ENCODE measurements at regions not wholly inside any gene's neighbourhood (a gene's known extent, or its start where the extent isn't known, plus 50 kb on each side); places are given as distances from the start of the nearest gene placed in this dataset.
"Not testable (repeated sequence)": the region's sequence is repeated elsewhere in the genome, so short reads cannot be mapped to it uniquely, and the experiment has no call there.

DNA sequence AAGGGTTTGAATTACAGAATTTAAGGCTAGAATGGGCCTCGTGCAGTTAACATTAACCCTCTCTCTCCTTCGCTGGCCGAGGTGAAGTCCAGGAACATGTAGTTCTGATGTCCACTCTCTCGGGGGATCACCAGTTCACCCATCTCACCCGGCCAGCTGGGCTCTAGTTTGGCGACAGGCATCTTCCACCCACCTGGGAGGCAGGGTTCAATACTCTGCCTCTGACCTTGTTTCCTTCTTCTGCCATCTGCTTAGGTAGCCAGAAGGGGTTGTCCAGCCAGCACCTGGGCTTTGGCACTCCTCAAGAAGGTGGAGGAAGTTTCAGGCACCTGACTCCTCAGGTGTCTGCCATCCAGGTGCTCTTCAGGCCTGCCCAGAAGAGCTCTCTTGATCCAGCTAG is 2857.8 kb downstream of the RPIA start:
- TF ChIP-seq POLR2A, POLR2AphosphoS5 (IDR thresholded peaks at IDR 0.05): not testable (repeated sequence)

Data from transverse colon (tissue), 3 donors.